ENCODE measurements at regions not wholly inside any gene's neighbourhood (a gene's known extent, or its start where the extent isn't known, plus 50 kb on each side); places are given as distances from the start of the nearest gene placed in this dataset.

DNA sequence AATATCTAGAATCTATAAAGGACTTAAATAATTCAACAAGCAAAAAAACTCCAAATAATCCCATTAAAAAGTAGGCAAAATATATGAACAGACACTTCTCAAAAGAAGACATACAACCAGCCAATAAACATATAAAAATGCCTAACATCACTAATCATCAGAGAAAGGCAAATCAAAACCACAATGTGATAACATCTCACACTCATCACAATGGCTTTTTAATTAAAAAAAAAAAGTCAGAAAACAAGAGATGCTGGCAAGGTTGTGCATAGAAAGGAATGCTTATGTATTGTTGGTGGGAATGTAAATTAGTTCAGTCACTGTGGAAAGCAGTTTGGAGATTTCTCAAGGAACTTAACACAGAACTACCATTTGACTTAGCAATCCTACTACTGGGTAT is 979.6 kb upstream of the MAP3K7 start:
- CTCF ChIA-PET: no interaction called here
- no peak for ATAC-seq

GRCh38 chr6:91565207-91565606 is 978.3 kb upstream of the MAP3K7 start:
- no peak overlapping the region for H3K4me3 Mint-ChIP-seq
- ATAC-seq: no peak
- no peak for DNase-seq
- TF ChIP-seq CTCF (IDR thresholded peaks at IDR 0.05): no peak
- intact Hi-C loops (cut with micrococcal nuclease): no loop called here
- H3K27ac Mint-ChIP-seq: no peak overlapping the region
- POLR2A ChIA-PET: no interaction called here
- peaks cover 4% of the 10 kb centered on the region for H3K9me3 Mint-ChIP-seq
- H3K36me3 Mint-ChIP-seq (ENCODE audit: low read depth): no peaks in the 10 kb centered on the region
- H3K4me1 Mint-ChIP-seq (ENCODE audit: low read depth): no peaks in the 10 kb centered on the region
- no peaks in the 10 kb centered on the region for H3K27me3 Mint-ChIP-seq
- CTCF ChIA-PET: no interaction called here

More for the DNA sequence above, 979.6 kb upstream of the MAP3K7 start:
- Mint-ChIP-seq H3K27ac (no peak overlapping the region), H3K27me3 (no peaks in the 10 kb centered on the region), H3K4me3 (no peak overlapping the region), H3K4me1 (ENCODE audit: low read depth) (no peaks in the 10 kb centered on the region), H3K9me3 (peaks cover 4% of the 10 kb centered on the region), H3K36me3 (ENCODE audit: low read depth) (no peaks in the 10 kb centered on the region)
- intact Hi-C loops (cut with micrococcal nuclease): no loop called here
- TF ChIP-seq CTCF (IDR thresholded peaks at IDR 0.05): no peak
- DNase-seq: no peak
- POLR2A ChIA-PET: no interaction called here

DNA sequence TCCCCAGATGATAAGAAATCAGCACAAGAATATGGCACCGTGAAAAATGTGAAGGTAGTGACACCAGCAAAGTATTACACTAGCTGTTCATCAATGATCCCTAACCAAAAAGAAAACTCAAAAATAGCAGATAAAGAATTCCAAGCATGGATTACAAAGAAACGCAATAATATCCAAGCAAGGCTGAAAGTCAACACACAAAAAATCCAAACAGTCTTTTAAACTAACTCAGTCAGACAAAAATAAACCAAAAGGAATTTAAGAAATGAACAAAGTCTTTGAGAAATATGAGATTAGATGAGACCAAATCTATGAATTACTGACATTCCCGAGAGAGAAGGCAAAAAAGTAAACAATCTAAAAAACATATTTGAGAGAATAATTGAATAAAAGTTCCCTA is 976.1 kb upstream of the MAP3K7 start:
- no peaks in the 10 kb centered on the region for H3K4me1 Mint-ChIP-seq (ENCODE audit: low read depth)
- no peak overlapping the region for H3K27ac Mint-ChIP-seq
- no peak for DNase-seq
- H3K36me3 Mint-ChIP-seq (ENCODE audit: low read depth): no peaks in the 10 kb centered on the region
- TF ChIP-seq CTCF (IDR thresholded peaks at IDR 0.05): no peak
- ChIA-PET POLR2A (no interaction called here), CTCF (no interaction called here)
- peaks cover 7% of the 10 kb centered on the region for H3K9me3 Mint-ChIP-seq
- H3K27me3 Mint-ChIP-seq: no peaks in the 10 kb centered on the region
- no peak for ATAC-seq
- H3K4me3 Mint-ChIP-seq: no peak overlapping the region
- intact Hi-C loops (cut with micrococcal nuclease): no loop called here

- Mint-ChIP-seq H3K27ac (no peak overlapping the region), H3K4me3 (no peak overlapping the region), H3K36me3 (ENCODE audit: low read depth) (no peaks in the 10 kb centered on the region), H3K9me3 (peaks cover 7% of the 10 kb centered on the region), H3K27me3 (no peaks in the 10 kb centered on the region), H3K4me1 (ENCODE audit: low read depth) (no peaks in the 10 kb centered on the region)
- ChIA-PET CTCF (no interaction called here), POLR2A (no interaction called here)
- TF ChIP-seq CTCF (IDR thresholded peaks at IDR 0.05): no peak
- DNase-seq (no peak), ATAC-seq (no peak)
- intact Hi-C loops (cut with micrococcal nuclease): no loop called here
Observed at GRCh38 chr6:91560409-91560808, 973.5 kb upstream of the MAP3K7 start.

- no peak for TF ChIP-seq CTCF (IDR thresholded peaks at IDR 0.05)
- Mint-ChIP-seq H3K4me1 (ENCODE audit: low read depth) (no peaks in the 10 kb centered on the region), H3K27ac (no peak overlapping the region), H3K27me3 (no peaks in the 10 kb centered on the region), H3K36me3 (ENCODE audit: low read depth) (no peaks in the 10 kb centered on the region), H3K4me3 (no peak overlapping the region), H3K9me3 (peaks cover 3% of the 10 kb centered on the region)
- DNase-seq (no peak), ATAC-seq (no peak)
- intact Hi-C loops (cut with micrococcal nuclease): no loop called here
- POLR2A ChIA-PET: no interaction called here
- CTCF ChIA-PET: no interaction called here
Observed at GRCh38 chr6:91540902-91541301, 954.0 kb upstream of the MAP3K7 start.

Data from activated CD8-positive, alpha-beta T cell treated with anti-CD3 and anti-CD28 coated beads for 36 hours (primary cell).